ENCODE measurements at regions not wholly inside any gene's neighbourhood (a gene's known extent, or its start where the extent isn't known, plus 50 kb on each side); places are given as distances from the start of the nearest gene placed in this dataset.
"Not testable (repeated sequence)": the region's sequence is repeated elsewhere in the genome, so short reads cannot be mapped to it uniquely, and the experiment has no call there.

DNA sequence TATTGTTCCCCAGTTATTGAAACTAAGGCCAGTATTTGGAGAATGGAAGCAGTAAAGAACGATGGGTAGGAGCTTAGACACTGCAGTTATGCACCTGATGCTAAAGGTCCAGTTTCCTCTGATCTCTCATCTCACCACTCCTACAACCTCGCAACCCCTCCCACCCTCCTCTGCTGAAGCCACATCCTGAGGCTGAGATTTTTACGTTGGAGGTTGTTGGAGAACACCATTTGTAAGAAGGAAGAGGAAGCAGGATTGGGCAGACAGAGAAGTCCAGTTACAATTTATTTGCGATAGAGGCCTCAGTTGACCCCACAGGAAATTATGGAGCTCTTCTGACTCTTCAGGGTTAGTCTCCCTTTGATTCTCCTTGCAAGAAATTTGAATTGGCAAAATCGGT, 54.3 kb upstream of the NDUFV2 start:
- no peak for DNase-seq (ENCODE audit: low read depth in 1 of 2, low spot score in 1 of 2)
- H3K27ac ChIP-seq (replicated peaks) = no peak overlapping the region
- no peak overlapping the region for H3K4me3 ChIP-seq (replicated peaks; ENCODE audit: insufficient read depth, low read length)
- no peak for TF ChIP-seq GABPA (IDR thresholded peaks at IDR 0.05; ENCODE audit: low read depth)
- TF ChIP-seq POLR2AphosphoS5 (IDR thresholded peaks at IDR 0.05; ENCODE audit: low read depth) = no peak
- TF ChIP-seq, protein P1, sequence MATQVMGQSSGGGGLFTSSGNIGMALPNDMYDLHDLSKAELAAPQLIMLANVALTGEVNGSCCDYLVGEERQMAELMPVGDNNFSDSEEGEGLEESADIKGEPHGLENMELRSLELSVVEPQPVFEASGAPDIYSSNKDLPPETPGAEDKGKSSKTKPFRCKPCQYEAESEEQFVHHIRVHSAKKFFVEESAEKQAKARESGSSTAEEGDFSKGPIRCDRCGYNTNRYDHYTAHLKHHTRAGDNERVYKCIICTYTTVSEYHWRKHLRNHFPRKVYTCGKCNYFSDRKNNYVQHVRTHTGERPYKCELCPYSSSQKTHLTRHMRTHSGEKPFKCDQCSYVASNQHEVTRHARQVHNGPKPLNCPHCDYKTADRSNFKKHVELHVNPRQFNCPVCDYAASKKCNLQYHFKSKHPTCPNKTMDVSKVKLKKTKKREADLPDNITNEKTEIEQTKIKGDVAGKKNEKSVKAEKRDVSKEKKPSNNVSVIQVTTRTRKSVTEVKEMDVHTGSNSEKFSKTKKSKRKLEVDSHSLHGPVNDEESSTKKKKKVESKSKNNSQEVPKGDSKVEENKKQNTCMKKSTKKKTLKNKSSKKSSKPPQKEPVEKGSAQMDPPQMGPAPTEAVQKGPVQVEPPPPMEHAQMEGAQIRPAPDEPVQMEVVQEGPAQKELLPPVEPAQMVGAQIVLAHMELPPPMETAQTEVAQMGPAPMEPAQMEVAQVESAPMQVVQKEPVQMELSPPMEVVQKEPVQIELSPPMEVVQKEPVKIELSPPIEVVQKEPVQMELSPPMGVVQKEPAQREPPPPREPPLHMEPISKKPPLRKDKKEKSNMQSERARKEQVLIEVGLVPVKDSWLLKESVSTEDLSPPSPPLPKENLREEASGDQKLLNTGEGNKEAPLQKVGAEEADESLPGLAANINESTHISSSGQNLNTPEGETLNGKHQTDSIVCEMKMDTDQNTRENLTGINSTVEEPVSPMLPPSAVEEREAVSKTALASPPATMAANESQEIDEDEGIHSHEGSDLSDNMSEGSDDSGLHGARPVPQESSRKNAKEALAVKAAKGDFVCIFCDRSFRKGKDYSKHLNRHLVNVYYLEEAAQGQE (IDR thresholded peaks at IDR 0.05; ENCODE audit: insufficient replicate concordance, low read depth) = no peak
- no peaks in the 10 kb centered on the region for H3K27me3 ChIP-seq (ENCODE audit: insufficient read depth, poor library complexity, severe bottlenecking)

DNA sequence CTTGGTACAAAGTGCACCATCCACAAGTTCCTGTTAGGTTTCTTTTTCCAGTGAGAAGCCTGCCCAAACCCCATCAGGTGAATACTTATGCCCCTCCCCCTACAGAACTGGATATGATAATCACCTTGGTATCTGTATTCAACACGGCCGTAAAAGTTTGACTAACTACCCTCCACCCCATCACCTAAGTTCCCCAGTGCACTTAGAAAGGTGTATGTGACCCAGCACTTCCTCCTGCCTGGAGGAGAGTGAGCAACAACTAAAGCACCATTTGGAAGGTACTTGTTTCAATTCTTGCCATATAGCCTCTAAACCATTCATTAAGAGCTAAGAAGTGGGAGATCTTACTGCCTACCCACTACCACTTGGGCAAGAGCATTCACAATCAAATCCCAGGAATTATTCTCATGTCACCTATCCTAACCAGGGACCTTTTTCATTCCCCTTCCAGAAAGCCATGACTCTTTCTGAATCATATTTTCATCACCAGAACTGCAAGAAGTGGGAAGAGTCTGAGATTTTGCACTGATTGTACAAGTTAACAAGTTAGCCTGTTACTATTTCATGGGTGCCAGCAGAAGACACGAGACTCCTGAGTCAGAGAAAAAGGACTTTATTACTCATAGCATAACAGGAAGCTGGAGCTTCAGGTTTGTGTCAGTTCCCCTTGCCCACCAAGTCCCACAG, 53.5 kb upstream of the NDUFV2 start:
- no peaks in the 10 kb centered on the region for H3K27me3 ChIP-seq (ENCODE audit: insufficient read depth, poor library complexity, severe bottlenecking)
- DNase-seq (ENCODE audit: low read depth in 1 of 2, low spot score in 1 of 2) = no peak
- H3K4me3 ChIP-seq (replicated peaks; ENCODE audit: insufficient read depth, low read length) = no peak overlapping the region
- H3K27ac ChIP-seq (replicated peaks) = no peak overlapping the region
- TF ChIP-seq, protein P1 (IDR thresholded peaks at IDR 0.05; ENCODE audit: insufficient replicate concordance, low read depth) = no peak
- TF ChIP-seq POLR2AphosphoS5 (IDR thresholded peaks at IDR 0.05; ENCODE audit: low read depth) (no peak), SPI1 (IDR thresholded peaks at IDR 0.05; ENCODE audit: borderline replicate concordance, low read depth) (0 out of 2 replicates have a peak, but pooled peaks have one; percentile 9)
- TF ChIP-seq, protein P2, sequence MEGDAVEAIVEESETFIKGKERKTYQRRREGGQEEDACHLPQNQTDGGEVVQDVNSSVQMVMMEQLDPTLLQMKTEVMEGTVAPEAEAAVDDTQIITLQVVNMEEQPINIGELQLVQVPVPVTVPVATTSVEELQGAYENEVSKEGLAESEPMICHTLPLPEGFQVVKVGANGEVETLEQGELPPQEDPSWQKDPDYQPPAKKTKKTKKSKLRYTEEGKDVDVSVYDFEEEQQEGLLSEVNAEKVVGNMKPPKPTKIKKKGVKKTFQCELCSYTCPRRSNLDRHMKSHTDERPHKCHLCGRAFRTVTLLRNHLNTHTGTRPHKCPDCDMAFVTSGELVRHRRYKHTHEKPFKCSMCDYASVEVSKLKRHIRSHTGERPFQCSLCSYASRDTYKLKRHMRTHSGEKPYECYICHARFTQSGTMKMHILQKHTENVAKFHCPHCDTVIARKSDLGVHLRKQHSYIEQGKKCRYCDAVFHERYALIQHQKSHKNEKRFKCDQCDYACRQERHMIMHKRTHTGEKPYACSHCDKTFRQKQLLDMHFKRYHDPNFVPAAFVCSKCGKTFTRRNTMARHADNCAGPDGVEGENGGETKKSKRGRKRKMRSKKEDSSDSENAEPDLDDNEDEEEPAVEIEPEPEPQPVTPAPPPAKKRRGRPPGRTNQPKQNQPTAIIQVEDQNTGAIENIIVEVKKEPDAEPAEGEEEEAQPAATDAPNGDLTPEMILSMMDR (IDR thresholded peaks at IDR 0.05; ENCODE audit: insufficient read depth, low read length) = no peak

DNA sequence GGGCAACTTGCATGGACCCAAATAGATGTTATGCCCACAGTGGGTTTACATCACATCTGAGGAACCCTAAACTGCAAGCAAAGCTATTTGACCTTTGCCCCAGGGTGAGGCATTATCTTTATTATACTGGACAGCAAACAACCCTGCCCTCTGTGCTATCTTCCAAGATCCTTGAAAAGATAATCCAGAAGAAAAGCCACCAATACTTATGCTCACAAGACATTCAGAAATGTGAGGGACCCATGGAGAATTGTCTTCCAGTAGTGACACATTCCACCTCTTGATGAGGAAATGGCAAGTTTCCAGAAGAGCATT, 53.0 kb upstream of the NDUFV2 start:
- TF ChIP-seq GABPA (IDR thresholded peaks at IDR 0.05; ENCODE audit: low read depth) (no peak), SPI1 (IDR thresholded peaks at IDR 0.05; ENCODE audit: borderline replicate concordance, low read depth) (no peak), POLR2AphosphoS5 (IDR thresholded peaks at IDR 0.05; ENCODE audit: low read depth) (no peak)
- TF ChIP-seq, protein P1 (IDR thresholded peaks at IDR 0.05; ENCODE audit: insufficient replicate concordance, low read depth) = no peak
- TF ChIP-seq, protein P2 (IDR thresholded peaks at IDR 0.05; ENCODE audit: insufficient read depth, low read length) = no peak
- Histone ChIP-seq H3K27me3 (ENCODE audit: insufficient read depth, poor library complexity, severe bottlenecking) (no peaks in the 10 kb centered on the region), H3K27ac (replicated peaks) (no peak overlapping the region), H3K4me3 (replicated peaks; ENCODE audit: insufficient read depth, low read length) (no peak overlapping the region)
- no peak for DNase-seq (ENCODE audit: low read depth in 1 of 2, low spot score in 1 of 2)

- DNase-seq (ENCODE audit: low read depth in 1 of 2, low spot score in 1 of 2); H3K4me3 ChIP-seq (replicated peaks; ENCODE audit: insufficient read depth, low read length); H3K27me3 ChIP-seq (ENCODE audit: insufficient read depth, poor library complexity, severe bottlenecking); H3K27ac ChIP-seq (replicated peaks): not testable (repeated sequence)
Observed at GRCh38 chr18:9050628-9051284, 51.7 kb upstream of the NDUFV2 start.

Measured in HL-60 (cell line).